ENCODE measurements at regions not wholly inside any gene's neighbourhood (a gene's known extent, or its start where the extent isn't known, plus 50 kb on each side); places are given as distances from the start of the nearest gene placed in this dataset.
A peak's percentile ranks its signal among the peaks of the same experiment; 100 is the strongest.

DNA sequence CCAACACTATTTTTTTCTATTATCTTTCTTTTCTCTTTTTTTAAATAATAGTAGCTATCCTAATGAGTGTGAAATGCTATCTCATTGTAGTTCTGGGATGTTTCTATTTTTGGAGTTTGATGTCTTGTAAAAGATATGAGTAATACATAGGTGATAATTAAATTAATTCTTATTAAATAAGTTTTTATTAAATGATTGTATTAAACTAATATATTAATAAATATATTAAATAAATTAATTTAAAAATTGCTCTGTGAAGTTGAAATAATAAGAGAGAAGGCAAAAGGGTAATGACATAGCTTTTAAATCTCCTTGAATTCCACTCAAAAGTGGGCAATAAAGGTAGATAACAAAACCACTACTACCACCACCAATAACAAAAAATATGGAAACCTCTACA is 230.2 kb upstream of the SSTR1 start:
- POLR2A ChIA-PET (ENCODE audit: low non-redundant PET), result no interaction called here
- CTCF ChIA-PET, result no interaction called here
- TF ChIP-seq, protein P1, sequence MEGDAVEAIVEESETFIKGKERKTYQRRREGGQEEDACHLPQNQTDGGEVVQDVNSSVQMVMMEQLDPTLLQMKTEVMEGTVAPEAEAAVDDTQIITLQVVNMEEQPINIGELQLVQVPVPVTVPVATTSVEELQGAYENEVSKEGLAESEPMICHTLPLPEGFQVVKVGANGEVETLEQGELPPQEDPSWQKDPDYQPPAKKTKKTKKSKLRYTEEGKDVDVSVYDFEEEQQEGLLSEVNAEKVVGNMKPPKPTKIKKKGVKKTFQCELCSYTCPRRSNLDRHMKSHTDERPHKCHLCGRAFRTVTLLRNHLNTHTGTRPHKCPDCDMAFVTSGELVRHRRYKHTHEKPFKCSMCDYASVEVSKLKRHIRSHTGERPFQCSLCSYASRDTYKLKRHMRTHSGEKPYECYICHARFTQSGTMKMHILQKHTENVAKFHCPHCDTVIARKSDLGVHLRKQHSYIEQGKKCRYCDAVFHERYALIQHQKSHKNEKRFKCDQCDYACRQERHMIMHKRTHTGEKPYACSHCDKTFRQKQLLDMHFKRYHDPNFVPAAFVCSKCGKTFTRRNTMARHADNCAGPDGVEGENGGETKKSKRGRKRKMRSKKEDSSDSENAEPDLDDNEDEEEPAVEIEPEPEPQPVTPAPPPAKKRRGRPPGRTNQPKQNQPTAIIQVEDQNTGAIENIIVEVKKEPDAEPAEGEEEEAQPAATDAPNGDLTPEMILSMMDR (conservative IDR thresholded peaks at IDR 0.05; ENCODE audit: low read depth), result no peak
- H3K27ac ChIP-seq, result no peak overlapping the region
- no peak for DNase-seq (ENCODE audit: low spot score)

DNA sequence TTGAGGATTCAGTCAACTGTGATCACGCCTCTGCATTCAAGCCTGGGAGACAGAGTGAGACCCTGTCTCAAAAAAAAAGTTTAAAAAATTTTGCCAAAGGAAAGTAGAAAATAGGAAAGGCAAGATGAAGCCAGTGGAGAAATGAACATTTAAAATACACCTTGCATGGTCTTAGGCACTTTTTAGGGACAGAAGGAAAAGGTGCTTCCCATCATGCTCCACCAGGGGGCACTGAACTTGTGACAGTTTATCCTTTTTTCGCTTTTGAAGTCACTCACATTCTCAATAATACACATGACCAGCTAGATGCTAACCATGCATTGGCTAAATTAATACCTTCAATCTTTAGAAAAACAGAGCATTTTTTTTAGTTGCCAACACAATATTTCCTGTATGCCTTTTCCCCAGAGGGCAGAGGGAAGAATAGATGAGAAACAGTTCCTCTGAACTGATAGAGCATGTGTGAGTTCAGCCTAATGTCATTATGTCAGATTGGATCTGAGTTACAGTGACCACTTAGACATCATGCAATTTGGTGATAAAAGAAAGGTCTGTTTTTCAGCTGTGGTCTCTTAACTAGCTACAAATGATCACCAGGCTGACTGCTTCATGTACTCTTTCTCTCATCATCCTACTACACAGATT is 221.8 kb upstream of the SSTR1 start:
- POLR2A ChIA-PET (ENCODE audit: low non-redundant PET), result no interaction called here
- CTCF ChIA-PET, result interaction anchor here (0.7 kb wide), 1 partner anchor 429 kb away, joined by 3 read pairs; no protein-coding TSS in a partner anchor
- peak; percentile 4 for DNase-seq (ENCODE audit: low spot score)
- no peak overlapping the region for H3K27ac ChIP-seq
- TF ChIP-seq, protein P1 (conservative IDR thresholded peaks at IDR 0.05; ENCODE audit: low read depth), result peak; percentile 52

DNA sequence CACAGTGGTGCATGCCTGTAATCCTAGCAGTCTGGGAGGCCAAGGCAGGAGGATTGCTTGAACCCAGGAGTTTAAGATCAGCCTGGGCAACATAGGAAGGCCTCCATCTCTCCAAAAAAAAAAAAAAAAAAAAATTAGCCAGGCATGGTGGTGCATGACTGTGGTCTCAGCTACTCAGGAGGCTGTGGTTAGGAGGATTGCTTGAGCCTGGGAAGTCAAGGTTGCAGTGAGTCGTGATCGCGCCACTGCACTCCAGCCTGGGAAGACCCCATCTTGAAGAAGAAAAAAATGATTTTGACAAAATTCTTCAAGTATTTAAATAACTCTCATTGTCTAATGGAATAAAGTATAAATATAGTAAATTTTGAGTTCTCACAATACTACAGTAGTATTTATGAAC is 219.2 kb upstream of the SSTR1 start:
- no peak overlapping the region for H3K27ac ChIP-seq
- ChIA-PET CTCF (no interaction called here), POLR2A (ENCODE audit: low non-redundant PET) (no interaction called here)
- TF ChIP-seq, protein P1 (conservative IDR thresholded peaks at IDR 0.05; ENCODE audit: low read depth), result no peak
- DNase-seq (ENCODE audit: low spot score), result no peak

DNA sequence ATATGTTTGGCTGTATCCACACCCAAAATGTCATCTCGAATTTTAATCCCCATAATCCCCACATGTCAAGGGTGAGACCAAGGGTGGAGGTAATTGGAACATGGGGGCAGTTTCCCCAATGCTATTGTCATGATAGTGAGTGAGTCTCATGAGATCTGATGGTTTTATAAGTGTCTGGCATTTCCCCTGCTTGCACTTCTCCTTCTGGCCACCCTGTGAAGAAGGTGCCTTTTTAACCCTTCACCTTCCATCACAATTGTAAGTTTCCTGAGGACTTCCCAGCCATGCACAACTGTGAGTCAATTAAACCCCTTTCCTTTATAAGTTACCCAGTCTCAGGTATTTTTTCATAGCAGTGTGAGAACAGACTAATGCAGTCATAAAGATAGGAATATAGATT is 216.7 kb upstream of the SSTR1 start:
- no peak overlapping the region for H3K27ac ChIP-seq
- CTCF ChIA-PET, result no interaction called here
- TF ChIP-seq, protein P1 (conservative IDR thresholded peaks at IDR 0.05; ENCODE audit: low read depth), result no peak
- POLR2A ChIA-PET (ENCODE audit: low non-redundant PET), result no interaction called here
- no peak for DNase-seq (ENCODE audit: low spot score)

DNA sequence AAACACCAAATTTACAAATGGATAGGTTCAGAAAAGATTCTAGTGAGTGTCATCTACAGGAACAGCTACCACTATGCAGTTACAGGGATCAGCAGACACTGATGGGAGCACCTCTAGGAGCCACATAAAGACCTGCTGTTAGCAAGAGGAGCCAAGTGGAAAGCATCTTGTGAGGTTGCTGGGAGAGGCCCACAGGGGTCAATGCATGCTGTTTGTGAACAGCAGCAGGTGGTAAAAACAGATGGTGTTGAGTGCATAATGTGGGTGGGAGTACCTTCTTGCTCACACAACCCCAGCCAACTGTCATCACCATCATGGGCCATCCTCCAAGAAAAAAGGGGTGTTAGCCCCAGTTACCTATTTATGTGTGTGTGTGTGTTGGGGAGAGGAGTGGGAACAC is 215.2 kb upstream of the SSTR1 start:
- no peak for DNase-seq (ENCODE audit: low spot score)
- TF ChIP-seq, protein P1 (conservative IDR thresholded peaks at IDR 0.05; ENCODE audit: low read depth), result no peak
- ChIA-PET POLR2A (ENCODE audit: low non-redundant PET) (no interaction called here), CTCF (no interaction called here)
- H3K27ac ChIP-seq, result no peak overlapping the region

DNA sequence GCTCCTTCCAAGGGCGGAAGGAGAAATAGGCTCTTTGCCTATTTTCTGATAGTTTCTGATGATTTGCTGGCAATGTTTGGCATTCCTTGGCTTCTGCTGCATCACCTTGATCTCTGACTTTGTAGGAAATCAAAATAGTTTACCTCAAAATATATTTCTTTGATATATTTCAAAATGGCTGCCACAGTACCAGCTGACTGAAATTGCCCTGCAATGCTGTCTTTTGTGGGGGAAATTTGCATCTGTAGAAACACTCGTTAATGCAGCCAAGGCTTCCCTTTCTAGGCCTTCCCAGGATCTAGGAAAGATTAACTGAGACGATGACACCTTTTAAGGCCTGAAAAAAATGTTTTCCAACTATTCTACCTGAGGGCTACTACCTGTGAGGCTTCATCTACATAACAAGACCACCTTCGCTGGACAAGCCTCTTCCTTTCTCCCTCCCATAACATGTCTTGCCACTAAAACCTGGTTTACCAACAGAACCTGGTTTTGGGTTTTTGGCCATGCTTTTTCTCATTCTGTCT is 212.8 kb upstream of the SSTR1 start:
- ChIA-PET POLR2A (ENCODE audit: low non-redundant PET) (no interaction called here), CTCF (no interaction called here)
- TF ChIP-seq, protein P1 (conservative IDR thresholded peaks at IDR 0.05; ENCODE audit: low read depth), result no peak
- DNase-seq (ENCODE audit: low spot score), result no peak
- no peak overlapping the region for H3K27ac ChIP-seq

Measured in RWPE1 (cell line).